GM18511 (cell line): ENCODE measurements at regions not wholly inside any gene's neighbourhood (a gene's known extent, or its start where the extent isn't known, plus 50 kb on each side); places are given as distances from the start of the nearest gene placed in this dataset.
"Not testable (repeated sequence)": the region's sequence is repeated elsewhere in the genome, so short reads cannot be mapped to it uniquely, and the experiment has no call there.

ENCODE experiments used
- ATAC-seq: cut with Tn5 transposase; IDR thresholded peaks from one replicate; pipeline ENCODE4 v1.9.1; 2021; ENCODE audit warnings: mild to moderate bottlenecking, moderate library complexity; ENCODE audit not compliant: unreplicated experiment

- no peak for ATAC-seq
Observed at GRCh38 chr7:66502230-66503035, 126.2 kb upstream of the KCTD7 start.

GRCh38 chr7:66503036-66503370, 125.7 kb upstream of the KCTD7 start:
- ATAC-seq = no peak

GRCh38 chr7:66503551-66504031, 125.1 kb upstream of the KCTD7 start:
- no peak for ATAC-seq

GRCh38 chr7:66504131-66504530, 124.5 kb upstream of the KCTD7 start:
- no peak for ATAC-seq

- ATAC-seq = no peak
Observed at GRCh38 chr7:66505009-66505408, 123.7 kb upstream of the KCTD7 start.

GRCh38 chr7:66505531-66506451, 122.9 kb upstream of the KCTD7 start:
- ATAC-seq = no peak

- not testable (repeated sequence) for ATAC-seq
Observed at GRCh38 chr7:66506703-66507102, 122.0 kb upstream of the KCTD7 start.

- no peak for ATAC-seq
Observed at GRCh38 chr7:66507764-66508296, 120.9 kb upstream of the KCTD7 start.

- ATAC-seq = no peak
Observed at GRCh38 chr7:66508431-66508830, 120.2 kb upstream of the KCTD7 start.

GRCh38 chr7:66514050-66514449, 114.6 kb upstream of the KCTD7 start:
- no peak for ATAC-seq

GRCh38 chr7:66517212-66517909, 111.3 kb upstream of the KCTD7 start:
- no peak for ATAC-seq

- ATAC-seq = no peak
Observed at GRCh38 chr7:66518151-66518691, 110.5 kb upstream of the KCTD7 start.

GRCh38 chr7:66521675-66522074, 107.0 kb upstream of the KCTD7 start:
- ATAC-seq = no peak

GRCh38 chr7:66522518-66522917, 106.2 kb upstream of the KCTD7 start:
- ATAC-seq = no peak

- ATAC-seq = no peak
Observed at GRCh38 chr7:66523409-66523808, 105.3 kb upstream of the KCTD7 start.

- ATAC-seq = no peak
Observed at GRCh38 chr7:66524738-66525137, 103.9 kb upstream of the KCTD7 start.

- not testable (repeated sequence) for ATAC-seq
Observed at GRCh38 chr7:66526782-66527181, 101.9 kb upstream of the KCTD7 start.

GRCh38 chr7:66528652-66529051, 100.0 kb upstream of the KCTD7 start:
- ATAC-seq = no peak

- ATAC-seq = no peak
Observed at GRCh38 chr7:66529883-66530610, 98.6 kb upstream of the KCTD7 start.
